HG03439 (cell line): ENCODE measurements at regions not wholly inside any gene's neighbourhood (a gene's known extent, or its start where the extent isn't known, plus 50 kb on each side); places are given as distances from the start of the nearest gene placed in this dataset.

Experiments used
- ATAC-seq: cut with Tn5 transposase; IDR thresholded peaks from one replicate; pipeline ENCODE4 v1.9.1; 2021; ENCODE audit warnings: mild to moderate bottlenecking, moderate library complexity; ENCODE audit not compliant: unreplicated experiment

GRCh38 chr3:83251490-83251889 lies 1490.0 kb upstream of the GBE1 start:
- ATAC-seq = no peak

GRCh38 chr3:83250613-83251012 lies 1489.2 kb upstream of the GBE1 start:
- ATAC-seq = no peak

GRCh38 chr3:83248454-83248853 lies 1487.0 kb upstream of the GBE1 start:
- ATAC-seq = no peak

GRCh38 chr3:83235180-83235814 lies 1473.9 kb upstream of the GBE1 start:
- ATAC-seq = no peak

GRCh38 chr3:83233715-83234114 lies 1472.3 kb upstream of the GBE1 start:
- ATAC-seq = no peak

GRCh38 chr3:83230841-83231240 lies 1469.4 kb upstream of the GBE1 start:
- ATAC-seq = no peak

GRCh38 chr3:83230376-83230775 lies 1468.9 kb upstream of the GBE1 start:
- no peak for ATAC-seq

GRCh38 chr3:83226751-83227150 lies 1465.3 kb upstream of the GBE1 start:
- no peak for ATAC-seq

- no peak for ATAC-seq
Measured at GRCh38 chr3:83224101-83224868, 1462.8 kb upstream of the GBE1 start.

GRCh38 chr3:83218383-83219200 lies 1457.1 kb upstream of the GBE1 start:
- ATAC-seq = peak; percentile 45

GRCh38 chr3:83217595-83218118 lies 1456.2 kb upstream of the GBE1 start:
- peak; percentile 25 for ATAC-seq

- no peak for ATAC-seq
Measured at GRCh38 chr3:83216919-83217594, 1455.6 kb upstream of the GBE1 start.

- no peak for ATAC-seq
Measured at GRCh38 chr3:83195243-83195642, 1433.8 kb upstream of the GBE1 start.

GRCh38 chr3:83193526-83193925 lies 1432.1 kb upstream of the GBE1 start:
- ATAC-seq = no peak

GRCh38 chr3:83189634-83190033 lies 1428.2 kb upstream of the GBE1 start:
- no peak for ATAC-seq

GRCh38 chr3:83169473-83169872 lies 1408.0 kb upstream of the GBE1 start:
- no peak for ATAC-seq

- no peak for ATAC-seq
Measured at GRCh38 chr3:83150896-83151295, 1389.5 kb upstream of the GBE1 start.

GRCh38 chr3:83140983-83141382 lies 1379.5 kb upstream of the GBE1 start:
- no peak for ATAC-seq

- ATAC-seq = no peak
Measured at GRCh38 chr3:83131236-83131635, 1369.8 kb upstream of the GBE1 start.

- ATAC-seq = no peak
Measured at GRCh38 chr3:83122774-83123350, 1361.4 kb upstream of the GBE1 start.

- no peak for ATAC-seq
Measured at GRCh38 chr3:83093222-83093572, 1331.8 kb upstream of the GBE1 start.
